ENCODE measurements at regions not wholly inside any gene's neighbourhood (a gene's known extent, or its start where the extent isn't known, plus 50 kb on each side); places are given as distances from the start of the nearest gene placed in this dataset.

DNA sequence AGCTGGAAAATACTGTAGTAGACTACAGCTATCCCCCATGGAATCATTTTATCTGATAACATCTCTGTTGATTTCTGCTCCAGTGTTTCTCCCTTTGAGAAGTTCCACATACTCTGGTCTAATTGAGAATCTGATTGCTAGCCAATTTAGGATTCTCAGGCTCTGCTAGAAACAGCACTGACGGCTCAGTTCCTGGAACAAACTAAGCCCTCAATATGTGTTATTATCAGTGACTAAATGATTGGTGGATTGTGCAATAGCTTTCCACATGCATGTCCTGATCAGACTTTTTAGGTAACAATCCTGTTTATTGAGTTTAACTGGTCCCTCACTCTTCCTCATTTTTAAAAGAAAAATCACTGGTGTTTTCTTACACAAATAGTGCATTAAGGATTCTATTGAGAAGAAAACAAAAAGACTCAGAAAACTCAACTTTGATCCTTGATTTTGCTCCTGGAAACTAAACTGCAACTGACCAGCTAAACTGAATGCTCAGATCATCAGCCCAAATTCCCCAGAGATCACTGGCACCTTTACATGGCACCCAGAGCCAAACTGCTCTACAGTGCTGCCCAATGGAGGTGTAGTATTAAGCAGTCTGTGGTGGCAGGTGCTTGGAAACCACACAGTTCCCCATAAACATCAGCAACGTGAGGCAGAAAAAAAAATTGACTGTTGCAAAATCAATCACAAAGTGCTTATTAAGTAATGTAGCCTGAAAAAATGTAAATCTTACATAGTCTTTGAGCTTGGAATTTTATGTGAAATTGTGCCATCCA lies 423.7 kb downstream of the TOX3 start:
- Mint-ChIP-seq H3K4me1 (no peaks in the 10 kb centered on the region), H3K36me3 (peaks cover 7% of the 10 kb centered on the region), H3K4me3 (no peak overlapping the region), H3K27me3 (ENCODE audit: low read depth in 2 of 2) (no peaks in the 10 kb centered on the region), H3K27ac (no peak overlapping the region), H3K9me3 (peaks cover 14 to 23% of the 10 kb centered on the region in 2 donors)
- WGBS (ENCODE audit: insufficient coverage), result 80% methylated on average over 1 of the region's 2 CpGs
- DNase-seq (no peak), ATAC-seq (no peak)
- intact Hi-C loops (cut with micrococcal nuclease), result no loop called here
- Histone ChIP-seq H3K4me1 (ENCODE audit: control insufficient read depth, insufficient read depth, low read length) (no peaks in the 10 kb centered on the region), H3K27ac (ENCODE audit: low read length) (no peak overlapping the region), H3K27me3 (ENCODE audit: control insufficient read depth, insufficient read depth, low read length) (no peaks in the 10 kb centered on the region), H3K9me3 (ENCODE audit: control insufficient read depth, insufficient read depth, low read length) (peaks cover 8% of the 10 kb centered on the region), H3K36me3 (ENCODE audit: control insufficient read depth, insufficient read depth, low read length) (no peaks in the 10 kb centered on the region), H3K4me3 (ENCODE audit: low read length) (no peak overlapping the region)
- TF ChIP-seq, protein P1, sequence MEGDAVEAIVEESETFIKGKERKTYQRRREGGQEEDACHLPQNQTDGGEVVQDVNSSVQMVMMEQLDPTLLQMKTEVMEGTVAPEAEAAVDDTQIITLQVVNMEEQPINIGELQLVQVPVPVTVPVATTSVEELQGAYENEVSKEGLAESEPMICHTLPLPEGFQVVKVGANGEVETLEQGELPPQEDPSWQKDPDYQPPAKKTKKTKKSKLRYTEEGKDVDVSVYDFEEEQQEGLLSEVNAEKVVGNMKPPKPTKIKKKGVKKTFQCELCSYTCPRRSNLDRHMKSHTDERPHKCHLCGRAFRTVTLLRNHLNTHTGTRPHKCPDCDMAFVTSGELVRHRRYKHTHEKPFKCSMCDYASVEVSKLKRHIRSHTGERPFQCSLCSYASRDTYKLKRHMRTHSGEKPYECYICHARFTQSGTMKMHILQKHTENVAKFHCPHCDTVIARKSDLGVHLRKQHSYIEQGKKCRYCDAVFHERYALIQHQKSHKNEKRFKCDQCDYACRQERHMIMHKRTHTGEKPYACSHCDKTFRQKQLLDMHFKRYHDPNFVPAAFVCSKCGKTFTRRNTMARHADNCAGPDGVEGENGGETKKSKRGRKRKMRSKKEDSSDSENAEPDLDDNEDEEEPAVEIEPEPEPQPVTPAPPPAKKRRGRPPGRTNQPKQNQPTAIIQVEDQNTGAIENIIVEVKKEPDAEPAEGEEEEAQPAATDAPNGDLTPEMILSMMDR (IDR thresholded peaks at IDR 0.05), result no peak

DNA sequence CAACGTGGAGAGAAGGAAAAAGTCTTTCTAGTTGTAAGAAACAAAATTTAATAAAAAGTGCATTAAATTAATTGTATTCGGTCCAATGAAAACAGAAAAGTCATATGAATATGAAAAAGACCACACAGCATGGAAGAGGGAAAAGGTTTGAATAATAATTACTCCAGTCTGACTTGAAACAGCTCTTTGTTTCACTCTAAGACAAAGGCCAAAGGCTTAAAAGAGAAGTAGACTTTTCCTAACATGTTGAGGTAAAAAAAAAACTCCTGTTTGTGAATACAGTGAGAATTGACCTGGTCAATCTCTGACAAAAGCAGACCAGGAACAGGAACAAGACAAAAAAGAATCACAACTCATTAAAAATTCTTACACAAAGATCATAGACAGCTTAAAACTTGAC lies 429.8 kb downstream of the TOX3 start:
- peaks cover 18 to 20% of the 10 kb centered on the region in 2 donors for H3K9me3 Mint-ChIP-seq
- no peaks in the 10 kb centered on the region for H3K27me3 Mint-ChIP-seq (ENCODE audit: low read depth in 2 of 2)
- intact Hi-C loops (cut with micrococcal nuclease), result no loop called here
- H3K4me1 ChIP-seq (ENCODE audit: control insufficient read depth, insufficient read depth, low read length), result no peaks in the 10 kb centered on the region
- H3K36me3 Mint-ChIP-seq, result peaks cover 7% of the 10 kb centered on the region
- H3K27me3 ChIP-seq (ENCODE audit: control insufficient read depth, insufficient read depth, low read length), result no peaks in the 10 kb centered on the region
- TF ChIP-seq, protein P1 (IDR thresholded peaks at IDR 0.05), result no peak
- 67% methylated on average over 1 of the region's 2 CpGs for WGBS (ENCODE audit: insufficient coverage)
- H3K4me3 Mint-ChIP-seq, result no peak overlapping the region
- no peaks in the 10 kb centered on the region for H3K36me3 ChIP-seq (ENCODE audit: control insufficient read depth, insufficient read depth, low read length)
- H3K27ac ChIP-seq (ENCODE audit: low read length), result no peak overlapping the region
- H3K27ac Mint-ChIP-seq, result no peak overlapping the region
- ATAC-seq, result no peak
- no peak overlapping the region for H3K4me3 ChIP-seq (ENCODE audit: low read length)
- DNase-seq, result no peak
- peaks cover 9% of the 10 kb centered on the region for H3K9me3 ChIP-seq (ENCODE audit: control insufficient read depth, insufficient read depth, low read length)
- no peaks in the 10 kb centered on the region for H3K4me1 Mint-ChIP-seq

DNA sequence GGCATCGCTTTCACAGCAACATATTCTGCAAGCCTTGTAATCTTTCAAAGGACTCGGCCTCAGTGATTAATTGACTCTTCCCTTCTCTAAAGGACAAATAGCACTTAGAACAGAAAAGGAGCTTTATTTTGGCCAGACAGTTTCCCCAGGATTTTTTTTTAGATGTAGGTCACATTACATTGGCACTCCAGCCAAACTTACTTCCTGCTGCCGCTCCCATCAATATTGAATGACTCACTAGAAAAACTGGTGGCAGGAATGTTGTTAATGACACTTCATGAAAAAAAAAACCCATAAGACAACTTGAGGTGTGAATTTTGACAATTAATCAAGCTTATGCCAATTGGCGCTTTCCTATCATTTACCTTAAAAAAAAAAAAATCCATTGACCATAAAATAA lies 432.6 kb downstream of the TOX3 start:
- DNase-seq (no peak), ATAC-seq (no peak)
- Histone ChIP-seq H3K4me3 (ENCODE audit: low read length) (no peak overlapping the region), H3K9me3 (ENCODE audit: control insufficient read depth, insufficient read depth, low read length) (peaks cover 9% of the 10 kb centered on the region), H3K27ac (ENCODE audit: low read length) (no peak overlapping the region), H3K4me1 (ENCODE audit: control insufficient read depth, insufficient read depth, low read length) (no peaks in the 10 kb centered on the region), H3K27me3 (ENCODE audit: control insufficient read depth, insufficient read depth, low read length) (no peaks in the 10 kb centered on the region), H3K36me3 (ENCODE audit: control insufficient read depth, insufficient read depth, low read length) (no peaks in the 10 kb centered on the region)
- WGBS (ENCODE audit: insufficient coverage), result 77% methylated on average over 4 of the region's 4 CpGs
- Mint-ChIP-seq H3K27ac (no peak overlapping the region), H3K9me3 (peaks cover 12% of the 10 kb centered on the region in 2 donors), H3K36me3 (peaks cover 4% of the 10 kb centered on the region), H3K4me1 (no peaks in the 10 kb centered on the region), H3K4me3 (no peak overlapping the region), H3K27me3 (ENCODE audit: low read depth in 2 of 2) (no peaks in the 10 kb centered on the region)
- TF ChIP-seq, protein P1 (IDR thresholded peaks at IDR 0.05), result no peak
- intact Hi-C loops (cut with micrococcal nuclease), result no loop called here
